NB4 (cell line): ENCODE measurements at regions not wholly inside any gene's neighbourhood (a gene's known extent, or its start where the extent isn't known, plus 50 kb on each side); places are given as distances from the start of the nearest gene placed in this dataset.
"Not testable (repeated sequence)": the region's sequence is repeated elsewhere in the genome, so short reads cannot be mapped to it uniquely, and the experiment has no call there.

ENCODE experiments used
- POLR2A ChIP-seq: IDR thresholded peaks from 2 replicates; pipeline ENCODE4 v1.6.1; 2011; ENCODE audit warnings: mild to moderate bottlenecking; ENCODE audit not compliant: insufficient read length; ENCODE audit errors: extremely low read depth
- TF ChIP-seq, protein P1 (sequence below): IDR thresholded peaks from one replicate; pipeline ENCODE4 v1.5.1; 2012; ENCODE audit warnings: low read depth, low read length

DNA sequence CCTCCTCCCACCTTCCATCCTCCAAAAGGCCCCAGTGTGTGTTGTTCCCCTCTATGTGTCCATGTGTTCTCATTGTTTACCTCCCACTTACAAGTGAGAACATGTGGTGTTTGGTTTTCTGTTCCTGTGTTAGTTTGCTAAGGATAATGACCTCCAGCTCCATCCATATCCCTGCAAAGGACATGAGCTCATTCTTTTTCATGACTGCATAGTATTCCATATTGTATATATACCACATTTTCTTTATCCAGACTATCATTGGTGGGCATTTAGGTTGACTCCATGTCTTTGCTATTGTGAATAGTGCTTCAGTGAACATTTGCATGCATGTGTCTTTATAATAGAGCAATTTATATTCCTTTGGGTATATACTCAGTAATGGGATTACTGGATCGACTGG, 333.0 kb downstream of the BTBD3 start:
- not testable (repeated sequence) for TF ChIP-seq POLR2A
- TF ChIP-seq, protein P1, sequence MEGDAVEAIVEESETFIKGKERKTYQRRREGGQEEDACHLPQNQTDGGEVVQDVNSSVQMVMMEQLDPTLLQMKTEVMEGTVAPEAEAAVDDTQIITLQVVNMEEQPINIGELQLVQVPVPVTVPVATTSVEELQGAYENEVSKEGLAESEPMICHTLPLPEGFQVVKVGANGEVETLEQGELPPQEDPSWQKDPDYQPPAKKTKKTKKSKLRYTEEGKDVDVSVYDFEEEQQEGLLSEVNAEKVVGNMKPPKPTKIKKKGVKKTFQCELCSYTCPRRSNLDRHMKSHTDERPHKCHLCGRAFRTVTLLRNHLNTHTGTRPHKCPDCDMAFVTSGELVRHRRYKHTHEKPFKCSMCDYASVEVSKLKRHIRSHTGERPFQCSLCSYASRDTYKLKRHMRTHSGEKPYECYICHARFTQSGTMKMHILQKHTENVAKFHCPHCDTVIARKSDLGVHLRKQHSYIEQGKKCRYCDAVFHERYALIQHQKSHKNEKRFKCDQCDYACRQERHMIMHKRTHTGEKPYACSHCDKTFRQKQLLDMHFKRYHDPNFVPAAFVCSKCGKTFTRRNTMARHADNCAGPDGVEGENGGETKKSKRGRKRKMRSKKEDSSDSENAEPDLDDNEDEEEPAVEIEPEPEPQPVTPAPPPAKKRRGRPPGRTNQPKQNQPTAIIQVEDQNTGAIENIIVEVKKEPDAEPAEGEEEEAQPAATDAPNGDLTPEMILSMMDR, result not testable (repeated sequence)
